ENCODE measurements at regions not wholly inside any gene's neighbourhood (a gene's known extent, or its start where the extent isn't known, plus 50 kb on each side); places are given as distances from the start of the nearest gene placed in this dataset.
"Not testable (repeated sequence)": the region's sequence is repeated elsewhere in the genome, so short reads cannot be mapped to it uniquely, and the experiment has no call there.

- Mint-ChIP-seq H3K27ac (no peak overlapping the region), H3K9me3 (peaks cover 0 to 3% of the 10 kb centered on the region in 2 donors), H3K36me3 (no peaks in the 10 kb centered on the region)
- DNase-seq (ENCODE audit: low spot score in 2 of 2) (no peak), ATAC-seq (no peak)
Observed at GRCh38 chr7:34207810-34208209, 302.5 kb downstream of the BMPER start.

GRCh38 chr7:34208878-34209621, 303.7 kb downstream of the BMPER start:
- ATAC-seq, result no peak
- DNase-seq (ENCODE audit: low spot score in 2 of 2), result no peak
- no peaks in the 10 kb centered on the region for H3K36me3 Mint-ChIP-seq
- no peak overlapping the region for H3K27ac Mint-ChIP-seq
- peaks cover 0 to 3% of the 10 kb centered on the region in 2 donors for H3K9me3 Mint-ChIP-seq

- DNase-seq (ENCODE audit: low spot score in 2 of 2) (no peak), ATAC-seq (no peak)
- Mint-ChIP-seq H3K36me3 (no peaks in the 10 kb centered on the region), H3K9me3 (peaks cover 0 to 3% of the 10 kb centered on the region in 2 donors), H3K27ac (no peak overlapping the region)
Observed at GRCh38 chr7:34211018-34211417, 305.7 kb downstream of the BMPER start.

GRCh38 chr7:34217972-34218371, 312.6 kb downstream of the BMPER start:
- DNase-seq (ENCODE audit: low spot score in 2 of 2) (no peak), ATAC-seq (no peak)
- H3K9me3 Mint-ChIP-seq, result peaks cover 5 to 12% of the 10 kb centered on the region in 2 donors
- no peak overlapping the region for H3K27ac Mint-ChIP-seq
- H3K36me3 Mint-ChIP-seq, result no peaks in the 10 kb centered on the region

DNA sequence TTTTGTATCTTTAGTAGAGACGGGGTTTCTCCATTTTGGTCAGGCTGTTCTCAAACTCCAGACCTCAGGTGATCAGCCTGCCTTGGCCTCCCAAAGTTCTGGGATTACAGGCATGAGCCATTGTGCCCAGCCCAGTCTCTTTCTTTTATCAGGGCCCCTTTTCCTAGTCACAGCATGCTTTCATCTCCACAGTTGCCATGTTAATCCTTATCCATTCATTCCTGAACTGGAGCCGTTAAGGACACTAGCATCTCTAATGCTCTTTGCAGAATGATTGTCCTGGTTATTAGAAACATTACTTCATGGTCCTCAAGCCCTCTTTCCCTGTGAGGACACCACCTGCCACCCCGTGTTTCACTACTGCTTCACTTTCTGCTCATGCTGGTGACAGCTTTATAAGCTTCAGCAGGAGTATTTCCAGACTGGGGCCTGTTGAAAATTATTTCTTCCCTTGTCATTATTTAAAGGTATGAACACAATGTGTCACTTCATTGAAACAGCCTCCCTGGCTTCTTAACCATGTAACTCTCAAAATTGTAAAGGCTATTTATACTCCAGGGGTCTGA, 313.9 kb downstream of the BMPER start:
- DNase-seq (ENCODE audit: low spot score in 2 of 2) (no peak), ATAC-seq (no peak)
- Mint-ChIP-seq H3K36me3 (no peaks in the 10 kb centered on the region), H3K27ac (no peak overlapping the region), H3K9me3 (peaks cover 5 to 12% of the 10 kb centered on the region in 2 donors)

GRCh38 chr7:34220506-34221185, 315.3 kb downstream of the BMPER start:
- Mint-ChIP-seq H3K36me3 (no peaks in the 10 kb centered on the region), H3K9me3 (peaks cover 9 to 12% of the 10 kb centered on the region in 2 donors), H3K27ac (no peak overlapping the region)
- ATAC-seq (no peak), DNase-seq (ENCODE audit: low spot score in 2 of 2) (no peak)

- Mint-ChIP-seq H3K36me3 (no peaks in the 10 kb centered on the region), H3K9me3 (peaks cover 11 to 18% of the 10 kb centered on the region in 2 donors), H3K27ac (no peak overlapping the region)
- DNase-seq (ENCODE audit: low spot score in 2 of 2), result no peak
- ATAC-seq, result no peak
Observed at GRCh38 chr7:34222316-34222715, 317.0 kb downstream of the BMPER start.

DNA sequence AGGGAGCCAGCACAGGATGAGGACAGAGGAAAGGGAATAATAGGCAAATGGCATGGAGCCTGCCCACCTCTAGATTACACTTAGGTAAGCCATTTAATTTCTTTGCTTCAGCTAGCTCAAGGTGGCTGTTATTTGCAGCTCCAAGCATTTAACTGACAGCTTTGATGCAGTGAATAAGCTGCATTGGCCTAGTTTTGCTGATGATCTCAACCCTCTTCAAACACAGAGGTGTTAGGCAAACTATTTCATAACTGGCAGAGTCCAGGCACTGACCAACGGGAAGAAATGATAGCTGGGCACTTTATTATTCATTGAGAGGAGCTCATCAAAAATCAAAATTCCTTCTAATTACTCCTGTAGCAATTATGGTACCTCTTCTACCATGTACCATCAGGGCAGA, 317.4 kb downstream of the BMPER start:
- no peak overlapping the region for H3K27ac Mint-ChIP-seq
- no peak for ATAC-seq

DNA sequence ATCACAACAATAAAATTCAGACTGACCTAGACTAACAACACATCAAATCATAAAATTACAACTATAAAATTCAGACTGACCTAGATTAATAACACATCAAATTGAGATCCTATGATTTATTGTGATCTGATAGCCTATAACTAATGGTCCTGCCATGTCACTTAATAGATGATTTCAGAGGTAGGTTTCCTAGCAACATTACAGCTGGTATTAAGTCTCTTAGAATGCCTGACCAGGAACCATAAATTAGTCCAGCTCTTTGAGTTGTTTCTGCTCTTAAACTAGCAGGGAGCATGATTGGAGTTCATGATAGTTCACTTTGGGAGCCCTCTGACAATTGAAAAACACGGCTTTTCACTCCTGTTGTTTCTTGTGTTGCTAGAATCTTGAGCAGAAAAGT, 318.9 kb downstream of the BMPER start:
- H3K27ac Mint-ChIP-seq, result no peak overlapping the region

More for the DNA sequence above, 317.4 kb downstream of the BMPER start:
- DNase-seq (ENCODE audit: low spot score in 2 of 2), result no peak
- H3K9me3 Mint-ChIP-seq, result peaks cover 15 to 20% of the 10 kb centered on the region in 2 donors
- no peaks in the 10 kb centered on the region for H3K36me3 Mint-ChIP-seq

GRCh38 chr7:34225193-34225592, 319.9 kb downstream of the BMPER start:
- Mint-ChIP-seq H3K36me3 (no peaks in the 10 kb centered on the region), H3K27ac (no peak overlapping the region), H3K9me3 (peaks cover 17 to 18% of the 10 kb centered on the region in 2 donors)
- DNase-seq (ENCODE audit: low spot score in 2 of 2) (no peak), ATAC-seq (no peak)

More for the DNA sequence above, 318.9 kb downstream of the BMPER start:
- ATAC-seq, result no peak
- peaks cover 16 to 20% of the 10 kb centered on the region in 2 donors for H3K9me3 Mint-ChIP-seq
- no peak for DNase-seq (ENCODE audit: low spot score in 2 of 2)
- H3K36me3 Mint-ChIP-seq, result no peaks in the 10 kb centered on the region

DNA sequence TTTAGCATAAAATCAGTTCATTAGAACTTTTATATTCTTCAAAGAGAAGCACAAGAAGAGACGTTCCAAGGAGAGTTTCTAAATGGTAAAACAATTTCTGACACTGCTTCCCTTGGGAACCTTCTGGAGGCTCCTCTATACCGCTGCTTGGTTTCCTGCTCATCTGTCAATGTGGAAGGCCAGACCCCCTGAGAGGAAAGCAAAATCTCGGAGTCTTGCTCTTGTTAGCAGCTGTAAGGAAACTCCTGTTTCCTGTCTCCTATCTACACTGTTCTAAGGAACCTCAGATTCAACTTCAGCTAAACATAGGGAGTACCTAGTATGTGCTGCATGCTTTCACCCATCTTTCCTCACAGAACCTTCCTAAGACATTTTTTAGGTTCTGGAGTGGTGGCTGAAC, 322.2 kb downstream of the BMPER start:
- no peaks in the 10 kb centered on the region for H3K36me3 Mint-ChIP-seq
- ATAC-seq, result no peak

DNA sequence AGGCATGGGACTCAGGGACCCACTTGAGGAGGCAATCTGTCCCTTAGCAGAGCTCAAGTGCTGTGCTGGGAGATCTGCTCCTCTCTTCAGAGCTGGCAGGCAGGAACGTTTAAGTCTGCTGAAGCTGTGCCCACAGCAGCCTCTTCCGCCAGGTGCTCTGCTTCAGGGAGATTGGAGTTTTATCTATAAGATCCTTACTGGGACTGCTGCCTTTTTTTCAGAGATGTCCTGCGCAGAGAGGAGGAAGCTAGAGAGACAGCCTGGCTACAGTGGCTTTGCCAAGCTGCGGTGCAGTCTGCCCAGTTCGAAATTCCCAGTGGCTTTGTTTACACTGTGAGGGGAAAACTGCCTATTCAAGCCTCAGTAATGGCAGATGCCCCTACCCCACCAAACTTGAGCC, 329.8 kb downstream of the BMPER start:
- ATAC-seq; H3K36me3 Mint-ChIP-seq; H3K27ac Mint-ChIP-seq; DNase-seq (ENCODE audit: low spot score in 2 of 2): not testable (repeated sequence)
- peaks cover 0 to 28% of the 10 kb centered on the region in 2 donors for H3K9me3 Mint-ChIP-seq

More for the DNA sequence above, 322.2 kb downstream of the BMPER start:
- Mint-ChIP-seq H3K9me3 (peaks cover 8 to 26% of the 10 kb centered on the region in 2 donors), H3K27ac (no peak overlapping the region)
- no peak for DNase-seq (ENCODE audit: low spot score in 2 of 2)

DNA sequence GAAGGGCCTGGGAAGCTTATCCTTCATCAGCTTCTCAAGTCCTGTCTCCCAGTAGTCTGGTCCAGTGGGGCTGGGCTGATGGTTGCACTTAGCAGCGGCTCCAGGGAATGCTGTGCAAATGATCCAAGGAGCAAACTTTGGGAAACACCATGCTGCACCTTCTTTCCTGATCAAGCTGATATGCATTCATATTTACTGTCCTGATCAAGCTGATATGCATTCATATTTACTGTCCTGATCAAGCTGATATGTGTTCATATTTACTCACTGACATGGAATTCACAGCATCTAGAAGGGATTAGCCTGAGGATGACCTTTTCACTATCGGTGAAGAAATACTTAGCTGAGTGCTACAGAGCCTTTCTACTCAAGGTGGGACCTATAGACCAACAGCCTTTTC, 330.7 kb downstream of the BMPER start:
- peaks cover 0 to 27% of the 10 kb centered on the region in 2 donors for H3K9me3 Mint-ChIP-seq
- no peaks in the 10 kb centered on the region for H3K36me3 Mint-ChIP-seq
- no peak overlapping the region for H3K27ac Mint-ChIP-seq
- DNase-seq (ENCODE audit: low spot score in 2 of 2) (no peak), ATAC-seq (no peak)

DNA sequence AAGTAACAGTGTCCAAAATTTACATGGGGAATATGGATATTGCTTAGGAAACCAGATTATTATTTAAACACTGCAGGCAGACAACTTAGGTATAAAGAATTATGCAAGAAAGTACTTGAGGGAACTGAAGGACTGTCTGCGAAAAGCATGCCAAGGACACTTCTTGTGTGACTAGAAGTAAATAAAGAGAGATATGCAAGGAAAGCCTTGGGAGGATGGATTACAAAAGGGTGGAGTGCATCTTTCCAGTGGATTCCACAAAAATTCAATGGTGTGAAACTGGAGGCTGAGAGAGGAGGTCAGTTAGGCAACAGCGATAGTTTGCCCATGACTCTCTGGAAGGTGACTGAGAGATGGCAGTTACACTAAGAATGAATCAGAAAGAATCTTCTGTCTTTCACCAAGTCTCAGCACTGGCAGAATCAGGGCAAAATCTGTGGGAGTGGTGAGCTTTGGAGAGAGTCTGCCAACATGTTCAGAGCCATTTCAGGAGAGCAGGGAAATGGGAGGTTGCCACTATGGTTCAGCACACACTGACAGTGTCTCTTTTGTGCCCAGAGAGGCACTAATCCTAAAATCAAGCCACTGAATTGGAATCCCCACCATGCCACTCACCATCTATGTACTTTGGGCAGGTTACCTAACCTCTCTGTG, 331.6 kb downstream of the BMPER start:
- DNase-seq (ENCODE audit: low spot score in 2 of 2) (no peak), ATAC-seq (no peak)
- no peak overlapping the region for H3K27ac Mint-ChIP-seq
- H3K36me3 Mint-ChIP-seq, result no peaks in the 10 kb centered on the region
- peaks cover 6 to 21% of the 10 kb centered on the region in 2 donors for H3K9me3 Mint-ChIP-seq

DNA sequence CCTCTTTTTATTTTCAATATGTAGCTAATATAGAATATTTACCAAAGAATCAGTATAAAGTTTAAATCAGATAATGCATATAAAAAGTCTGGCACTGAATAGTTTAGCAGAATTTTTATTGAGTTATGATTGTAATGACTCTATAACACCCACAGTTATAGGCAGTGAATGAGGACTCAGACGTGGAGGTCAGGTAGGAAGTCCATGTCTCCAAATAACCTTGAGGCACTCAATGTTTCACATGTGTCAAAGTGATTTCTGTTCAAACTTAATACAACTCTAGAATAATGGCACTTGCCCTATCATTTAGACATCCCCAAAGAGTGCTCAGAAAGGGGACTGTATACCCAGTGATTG, 332.1 kb downstream of the BMPER start:
- H3K9me3 Mint-ChIP-seq, result peaks cover 6 to 16% of the 10 kb centered on the region in 2 donors
- H3K36me3 Mint-ChIP-seq, result no peaks in the 10 kb centered on the region
- no peak overlapping the region for H3K27ac Mint-ChIP-seq
- DNase-seq (ENCODE audit: low spot score in 2 of 2), result no peak
- ATAC-seq, result no peak

DNA sequence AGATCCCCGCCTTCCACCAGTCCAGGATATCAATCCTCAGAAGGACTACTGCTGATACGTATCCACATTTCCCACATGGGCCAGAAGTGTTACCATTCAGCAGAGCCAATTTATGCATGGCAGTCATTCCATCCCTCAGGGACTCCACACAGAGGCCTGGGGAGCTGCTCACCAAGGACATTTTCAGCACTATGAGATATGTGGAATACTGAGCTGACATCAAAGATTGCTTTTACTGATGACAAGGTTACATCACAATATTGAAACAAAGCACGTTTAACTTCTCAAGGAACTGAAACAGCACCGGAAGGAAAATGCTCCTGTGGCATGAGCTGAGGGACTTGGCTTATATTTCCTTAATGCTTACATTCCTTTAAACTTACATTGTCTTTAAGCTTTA, 335.1 kb downstream of the BMPER start:
- ATAC-seq (no peak), DNase-seq (ENCODE audit: low spot score in 2 of 2) (no peak)
- Mint-ChIP-seq H3K27ac (no peak overlapping the region), H3K36me3 (no peaks in the 10 kb centered on the region), H3K9me3 (peaks cover 16 to 20% of the 10 kb centered on the region in 2 donors)

GRCh38 chr7:34242391-34242790, 337.1 kb downstream of the BMPER start:
- ATAC-seq (no peak), DNase-seq (ENCODE audit: low spot score in 2 of 2) (no peak)
- Mint-ChIP-seq H3K9me3 (peaks cover 13 to 22% of the 10 kb centered on the region in 2 donors), H3K27ac (no peak overlapping the region), H3K36me3 (no peaks in the 10 kb centered on the region)

All from activated naive CD4-positive, alpha-beta T cell treated with anti-CD3 and anti-CD28 coated beads, Interleukin-2, amount 50 U/mL, for 72 hours (primary cell).